Limb (tissue), 2 donors: ENCODE measurements at regions not wholly inside any gene's neighbourhood (a gene's known extent, or its start where the extent isn't known, plus 50 kb on each side); places are given as distances from the start of the nearest gene placed in this dataset.
"Not testable (repeated sequence)": the region's sequence is repeated elsewhere in the genome, so short reads cannot be mapped to it uniquely, and the experiment has no call there.

Source experiments
- DNase-seq, 2 donors: peaks; one replicate each; pipeline ENCODE4 v3.0.0-alpha.2; 2016; ENCODE audit errors: extremely low spot score in 2 of 2

DNA sequence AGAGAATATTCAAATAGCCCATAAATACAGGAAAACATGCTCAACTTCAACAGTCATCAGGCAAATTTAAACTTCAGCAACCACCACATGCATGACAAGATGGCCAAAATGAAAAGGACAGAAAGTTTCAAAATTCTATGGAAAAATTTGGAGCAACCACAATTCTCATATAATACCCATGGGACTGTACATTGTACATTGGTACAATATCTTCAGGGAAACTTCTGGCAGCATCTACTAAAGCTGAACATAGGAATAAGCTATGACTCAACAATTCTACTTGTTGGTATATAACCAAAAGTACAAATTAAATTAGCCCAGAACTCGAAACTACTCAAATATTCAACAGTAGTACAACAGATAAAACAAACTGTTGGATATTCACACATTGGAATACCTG is 847.6 kb downstream of the TBL1XR1 start:
- no peak for DNase-seq

DNA sequence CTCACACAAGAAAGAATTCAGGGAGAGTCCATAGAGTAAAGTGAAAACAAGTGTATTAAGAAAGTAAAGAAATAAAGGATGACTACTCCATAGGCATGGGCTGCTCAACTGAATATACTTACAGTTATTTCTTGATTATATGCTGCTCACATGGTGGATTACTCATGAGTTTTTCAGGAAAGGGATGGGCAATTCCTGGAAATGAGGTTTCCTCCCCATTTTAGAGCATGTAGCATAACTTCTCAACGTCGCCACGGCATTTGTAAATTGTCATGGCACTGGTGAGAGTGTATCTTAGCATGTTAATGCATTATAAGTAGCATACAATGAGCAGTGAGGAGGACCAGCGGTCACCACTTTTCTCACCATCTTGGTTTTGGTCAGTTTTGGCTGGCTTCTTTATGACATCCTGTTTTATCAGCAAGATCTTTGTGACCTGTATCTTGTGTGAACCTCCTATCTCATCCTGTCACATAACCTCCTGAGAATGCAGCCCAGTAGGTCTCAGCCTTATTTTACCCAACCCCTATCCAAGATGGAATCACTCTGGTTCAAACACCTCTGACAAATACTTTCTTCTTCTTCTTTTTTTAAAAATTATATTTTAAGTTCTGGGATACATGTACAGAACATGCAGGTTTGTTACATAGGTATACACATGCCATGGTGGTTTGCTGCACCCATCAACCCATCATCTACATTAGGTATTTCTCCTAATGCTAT is 849.7 kb downstream of the TBL1XR1 start:
- no peak for DNase-seq

DNA sequence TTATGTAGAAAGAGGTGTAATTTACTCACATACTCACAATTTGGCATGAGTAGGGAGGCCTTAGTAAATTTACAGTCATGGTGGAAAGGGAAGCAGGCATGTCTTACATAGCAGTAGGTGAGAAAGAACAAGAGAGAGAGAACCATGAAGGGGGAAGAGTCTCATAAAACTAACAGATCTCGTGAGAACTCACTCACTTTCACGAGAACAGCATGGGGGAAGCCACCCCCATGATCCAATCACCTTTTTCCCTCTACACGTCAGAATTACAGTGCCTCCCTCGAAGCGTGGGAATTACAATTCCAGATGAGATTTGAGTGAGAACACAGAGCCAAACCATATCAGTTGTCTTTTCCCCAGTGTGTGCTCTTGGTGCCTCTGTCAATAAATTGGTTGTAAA is 855.3 kb downstream of the TBL1XR1 start:
- DNase-seq: no peak

DNA sequence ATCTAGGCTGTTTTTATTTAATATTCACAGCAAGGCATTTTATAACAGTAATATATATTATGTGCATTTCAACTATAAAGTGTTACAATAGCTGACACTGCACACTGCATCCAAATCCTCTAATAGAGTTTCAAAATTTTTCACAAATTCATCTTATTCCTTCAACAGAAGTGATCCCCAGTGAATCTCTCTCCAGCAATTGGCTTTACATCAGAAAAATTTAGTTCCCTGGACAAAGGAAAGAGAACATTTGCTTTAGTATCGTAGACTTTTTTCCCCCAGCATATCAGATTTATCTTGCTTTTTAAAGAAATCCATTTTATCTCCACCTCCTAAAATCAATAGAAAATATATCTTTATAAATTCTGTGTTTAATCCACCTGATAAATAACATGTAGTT is 868.6 kb downstream of the TBL1XR1 start:
- DNase-seq: no peak

DNA sequence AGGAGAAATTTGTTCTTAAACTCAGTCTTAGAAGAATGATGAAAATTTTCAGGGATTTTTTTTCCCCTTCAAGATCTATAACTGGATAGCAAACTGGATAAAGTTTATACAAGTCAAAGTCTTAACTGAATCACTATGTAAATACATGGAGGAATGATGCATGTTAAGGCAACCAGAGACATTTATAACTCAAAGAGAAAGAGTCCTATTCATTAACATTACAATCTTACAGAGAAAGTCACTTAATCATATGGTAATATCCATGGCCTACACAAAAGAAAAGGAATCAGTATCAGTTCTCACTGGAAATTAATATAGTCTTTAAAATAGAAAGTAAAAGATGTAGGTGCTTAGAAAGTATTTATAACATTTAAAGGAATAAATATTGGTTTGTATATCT is 869.1 kb downstream of the TBL1XR1 start:
- DNase-seq: no peak

DNA sequence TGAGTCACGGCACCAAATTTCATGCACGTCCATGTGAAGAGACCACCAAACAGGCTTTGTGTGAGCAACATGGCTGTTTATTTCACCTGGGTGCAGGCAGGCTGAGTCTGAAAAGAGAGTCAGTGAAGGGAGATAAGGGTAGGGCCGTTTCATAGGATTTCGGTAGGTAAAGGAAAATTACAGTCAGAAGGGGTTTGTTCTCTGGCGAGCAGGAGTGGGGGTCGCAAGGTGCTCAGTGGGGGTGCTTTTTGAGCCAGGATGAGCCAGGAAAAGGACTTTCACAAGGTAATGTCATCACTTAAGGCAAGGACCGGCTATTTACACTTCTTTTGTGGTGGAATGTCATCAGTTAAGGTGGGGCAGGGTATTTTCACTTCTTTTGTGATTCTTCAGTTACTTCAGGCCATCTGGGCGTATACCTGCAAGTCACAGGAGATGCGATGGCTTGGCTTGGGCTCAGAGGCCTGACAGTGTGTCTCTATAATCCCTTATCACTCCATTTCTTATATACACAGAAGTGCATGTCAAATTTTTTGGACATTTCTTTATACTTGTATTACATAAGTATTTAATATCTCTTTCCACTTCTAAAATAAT is 870.3 kb downstream of the TBL1XR1 start:
- DNase-seq: not testable (repeated sequence)

DNA sequence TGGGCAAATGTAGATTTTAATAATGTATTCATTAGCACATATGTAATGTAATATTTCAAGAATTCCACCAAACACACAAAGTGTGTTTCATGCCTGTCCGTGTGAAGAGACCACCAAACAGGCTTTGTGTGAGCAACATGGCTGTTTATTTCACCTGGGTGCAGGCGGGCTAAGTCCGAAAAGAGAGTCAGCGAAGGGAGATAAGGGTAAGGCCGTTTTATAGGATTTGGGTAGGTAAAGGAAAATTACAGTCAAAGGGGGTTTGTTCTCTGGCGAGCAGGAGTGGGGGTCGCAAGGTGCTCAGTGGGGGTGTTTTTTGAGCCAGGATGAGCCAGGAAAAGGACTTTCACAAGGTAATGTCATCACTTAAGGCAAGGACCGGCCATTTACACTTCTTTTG is 875.8 kb downstream of the TBL1XR1 start:
- not testable (repeated sequence) for DNase-seq

DNA sequence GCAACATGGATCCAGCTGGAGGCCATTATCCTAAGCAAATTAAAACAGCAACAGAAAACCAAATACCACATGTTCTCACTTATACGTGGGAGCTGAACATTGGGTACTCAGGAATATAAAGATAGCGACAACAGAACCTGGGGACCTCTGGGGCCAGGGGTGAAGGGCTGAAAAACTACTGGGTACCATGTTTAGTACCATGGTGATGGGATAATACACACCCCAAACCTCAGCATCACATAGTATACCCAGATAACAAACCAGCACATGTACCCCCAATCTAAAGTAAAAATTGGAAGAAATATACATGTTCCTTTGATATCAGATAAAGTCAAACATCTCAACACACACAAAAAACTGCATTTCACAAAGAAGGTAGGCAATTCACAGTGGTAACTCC is 876.2 kb downstream of the TBL1XR1 start:
- DNase-seq: no peak

DNA sequence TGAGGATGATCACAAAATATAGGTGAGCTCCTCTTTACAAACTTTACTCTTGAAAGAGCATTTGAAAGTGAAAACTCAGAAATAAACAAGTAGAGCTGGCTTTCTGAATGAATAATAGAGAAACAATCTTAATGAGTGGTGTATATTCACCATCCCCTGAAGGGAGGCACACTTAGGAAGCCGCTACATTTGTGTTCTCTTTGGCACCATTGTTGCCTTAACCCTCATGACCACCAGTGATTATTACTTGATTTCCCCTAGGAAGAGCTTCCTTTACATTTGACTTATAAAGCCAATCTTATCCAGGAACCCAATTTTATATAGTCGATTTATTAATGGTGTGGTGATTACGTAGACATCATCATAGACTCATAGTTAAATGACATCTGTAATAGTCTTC is 883.9 kb downstream of the TBL1XR1 start:
- DNase-seq: no peak

DNA sequence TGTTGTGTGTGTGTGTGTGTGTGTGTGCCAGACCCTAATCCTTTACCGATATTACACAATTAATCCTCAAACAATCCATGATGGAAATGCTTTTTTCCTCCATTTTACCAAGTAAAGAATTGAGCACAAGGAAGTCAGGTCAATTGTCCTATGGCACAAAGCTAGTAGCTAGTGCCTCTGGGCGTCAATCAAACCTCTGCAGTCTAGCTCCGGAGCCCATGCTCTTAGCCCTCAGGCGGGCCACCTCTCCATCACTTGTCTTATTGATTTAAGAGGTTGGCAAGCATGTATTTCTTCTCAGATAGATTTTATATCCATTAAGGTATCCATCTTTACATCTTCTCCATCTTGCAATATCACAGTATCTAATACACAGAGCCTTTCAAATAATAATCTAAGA is 886.6 kb downstream of the TBL1XR1 start:
- DNase-seq: no peak

DNA sequence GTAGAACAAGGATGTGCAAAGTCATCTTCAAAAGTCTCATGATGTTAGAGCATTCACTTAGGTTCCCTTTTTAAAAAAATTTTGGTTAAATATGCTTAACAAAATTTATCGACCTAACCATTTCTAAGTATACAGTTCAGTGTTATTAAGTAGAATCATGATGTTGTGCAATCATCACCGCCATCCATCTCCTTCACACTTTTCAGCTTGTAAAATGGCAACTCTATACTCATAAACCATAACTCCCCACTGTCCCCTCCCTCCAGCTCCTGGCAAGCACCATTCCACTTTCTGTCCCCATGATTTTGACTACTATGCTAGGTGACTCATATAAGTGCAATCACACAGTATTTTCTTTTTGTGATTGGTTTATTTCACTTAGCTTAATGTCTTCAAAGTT is 895.0 kb downstream of the TBL1XR1 start:
- DNase-seq: no peak

DNA sequence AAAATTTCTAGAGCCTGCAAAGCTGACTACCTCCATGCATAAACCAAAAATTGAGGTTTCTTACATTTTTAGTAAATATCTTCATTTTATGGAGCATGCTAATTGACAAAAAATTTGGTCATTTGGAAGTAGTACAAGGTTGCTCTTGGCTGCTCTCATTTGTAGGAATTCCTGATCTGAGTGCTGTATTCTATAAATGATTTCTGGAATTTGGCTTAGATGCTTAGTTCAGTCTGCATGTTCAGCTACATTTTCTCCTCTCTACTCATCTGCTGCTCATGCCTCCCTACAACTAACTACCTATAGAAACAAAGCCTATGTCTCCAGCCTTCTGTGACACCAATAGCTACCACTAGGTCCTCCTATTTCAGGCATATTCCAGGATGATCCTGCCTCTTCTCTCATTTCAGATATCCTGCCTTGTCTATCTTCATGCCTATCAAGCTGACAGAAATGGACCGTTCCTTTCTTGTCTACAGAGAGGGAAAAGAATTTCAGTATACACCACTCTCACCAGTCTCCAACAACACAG is 901.1 kb downstream of the TBL1XR1 start:
- no peak for DNase-seq

DNA sequence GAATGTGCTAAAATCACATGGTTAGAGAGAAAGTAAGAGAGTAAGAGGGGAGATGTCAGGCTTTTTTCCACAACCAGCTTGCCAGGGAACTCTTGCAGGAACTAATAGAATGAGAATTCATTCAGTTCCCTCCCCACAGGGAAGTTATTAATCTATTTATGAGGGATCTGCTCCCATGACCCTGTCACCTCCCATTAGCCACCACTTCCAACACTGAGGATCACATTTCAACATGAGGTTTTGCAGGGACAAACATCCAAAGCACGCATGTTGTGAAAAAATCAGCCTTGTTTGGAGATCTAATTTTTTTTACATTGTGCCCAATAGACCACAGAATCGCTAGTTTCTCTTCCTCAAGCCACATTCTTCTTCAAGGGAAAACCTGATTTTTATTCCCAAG is 904.0 kb downstream of the TBL1XR1 start:
- no peak for DNase-seq

DNA sequence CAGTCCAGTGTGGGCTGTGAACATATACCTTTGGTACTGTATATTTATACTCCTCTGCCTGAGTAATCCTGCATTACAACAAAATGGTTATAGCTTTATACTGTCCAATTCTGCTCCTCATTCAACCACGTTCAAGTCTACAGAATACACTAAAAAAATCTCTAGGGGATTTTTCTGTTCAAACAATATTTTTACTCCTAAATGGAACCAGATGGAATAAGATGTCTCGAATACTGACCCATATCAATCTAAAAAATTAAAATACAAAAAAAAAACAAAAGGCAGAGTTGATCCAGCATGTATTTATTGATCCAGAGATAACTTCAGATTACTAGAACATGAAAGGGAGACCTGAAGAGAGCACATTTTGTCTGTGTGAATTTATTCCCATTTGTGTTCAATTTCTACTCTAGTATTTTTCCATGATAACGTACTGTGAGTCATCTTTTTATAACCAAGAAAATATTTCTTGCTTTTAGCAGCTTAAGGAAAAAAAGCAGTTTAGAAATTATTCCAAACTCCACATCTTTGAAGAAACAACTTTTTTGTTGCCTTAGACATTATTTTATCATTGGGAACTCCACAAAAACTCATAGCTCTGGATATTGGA is 910.7 kb downstream of the TBL1XR1 start:
- DNase-seq: no peak

DNA sequence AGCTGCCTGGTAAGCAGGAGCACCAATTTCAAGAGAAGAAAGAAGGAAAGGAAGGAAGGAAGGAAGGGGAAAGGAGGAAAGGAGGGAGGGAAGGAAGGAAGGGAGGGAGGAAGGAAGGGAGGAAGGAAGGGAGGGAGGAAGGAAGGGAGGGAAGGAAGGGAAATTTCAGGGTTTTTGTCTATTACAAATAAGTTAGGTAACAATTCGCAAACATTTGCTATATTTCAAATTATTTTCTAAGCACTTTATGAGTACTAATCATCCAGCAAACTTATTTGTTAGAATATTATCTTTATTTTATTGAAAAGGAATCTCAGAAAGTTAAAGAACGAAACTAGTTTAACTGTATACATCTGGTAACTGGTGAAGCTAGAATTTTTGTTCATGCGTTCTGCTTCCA is 921.7 kb downstream of the TBL1XR1 start:
- no peak for DNase-seq

DNA sequence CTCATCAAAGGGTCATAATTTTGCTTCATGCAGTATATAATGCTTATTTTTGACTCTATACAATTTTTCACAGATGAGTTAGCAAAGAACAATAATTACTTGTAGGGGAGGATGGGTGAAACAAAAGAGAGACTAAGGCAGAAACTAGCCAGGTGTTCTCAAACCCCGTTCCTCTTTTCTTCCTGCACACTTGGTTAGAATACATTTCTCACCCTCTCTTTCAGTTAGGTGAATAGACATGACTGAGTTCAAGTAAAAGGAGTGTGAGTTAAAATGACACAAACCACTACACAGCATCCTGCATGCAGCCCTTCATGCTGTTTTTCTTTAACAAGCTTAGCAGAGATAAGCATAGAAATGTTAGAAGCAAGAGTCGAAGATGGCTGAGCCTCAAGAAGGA is 922.2 kb downstream of the TBL1XR1 start:
- no peak for DNase-seq

DNA sequence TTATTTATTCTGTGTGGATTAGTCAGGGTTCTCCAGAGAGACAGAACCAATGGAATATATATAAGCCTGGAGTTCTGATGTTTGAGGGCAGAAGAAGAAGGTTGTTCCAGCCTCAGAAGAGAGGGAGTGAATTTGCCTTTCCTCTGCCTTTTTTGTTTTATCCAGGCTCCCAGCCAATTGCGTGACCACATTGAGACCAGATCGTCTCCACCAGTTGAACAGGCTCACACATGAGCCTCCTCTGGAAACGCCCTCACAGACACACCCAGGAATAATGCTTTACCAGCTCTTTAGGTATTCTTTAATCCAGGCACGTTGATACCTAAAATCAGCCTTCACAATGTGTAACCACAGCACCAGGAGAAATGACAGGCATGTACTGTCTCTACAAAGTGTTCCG is 923.1 kb downstream of the TBL1XR1 start:
- no peak for DNase-seq

DNA sequence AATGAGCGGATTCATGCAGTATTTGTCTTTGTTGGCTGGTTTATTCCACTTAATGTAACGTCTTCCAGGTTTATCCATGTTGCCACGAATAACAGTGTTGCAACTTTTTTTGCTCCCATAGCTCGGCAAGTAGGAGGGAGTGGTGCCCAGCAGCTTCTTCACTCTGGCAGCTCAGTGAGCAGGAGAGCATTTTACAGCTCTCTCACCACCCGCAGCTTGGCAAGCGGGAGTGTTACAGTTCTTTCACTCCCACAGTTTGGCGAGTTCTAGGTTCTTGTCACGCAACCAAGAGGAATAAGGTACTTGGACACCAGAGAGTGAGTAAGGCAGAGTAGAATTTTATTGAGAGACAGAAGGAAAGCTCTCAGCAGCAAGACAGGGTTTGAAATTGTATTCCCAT is 935.2 kb downstream of the TBL1XR1 start:
- no peak for DNase-seq

DNA sequence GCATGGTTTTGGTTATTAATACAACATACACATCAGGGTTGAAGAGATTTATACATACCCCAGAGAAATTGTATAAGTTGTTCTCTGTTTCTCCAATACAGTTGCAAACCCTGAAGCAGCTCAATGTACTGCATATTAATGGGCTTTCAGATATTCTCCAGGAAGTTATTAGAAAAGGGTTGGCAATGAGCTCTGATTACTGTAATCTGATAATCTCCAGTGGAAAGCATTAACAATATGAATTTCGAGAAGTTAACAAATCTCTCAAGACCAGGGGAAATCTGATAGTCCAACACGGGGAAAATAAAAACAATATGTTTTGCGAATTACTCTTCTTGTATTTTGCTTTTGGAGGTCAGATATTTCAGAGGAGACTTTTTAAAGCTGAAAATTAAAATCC is 950.1 kb downstream of the TBL1XR1 start:
- DNase-seq: peak in 1 of 2 donors; percentile 37

DNA sequence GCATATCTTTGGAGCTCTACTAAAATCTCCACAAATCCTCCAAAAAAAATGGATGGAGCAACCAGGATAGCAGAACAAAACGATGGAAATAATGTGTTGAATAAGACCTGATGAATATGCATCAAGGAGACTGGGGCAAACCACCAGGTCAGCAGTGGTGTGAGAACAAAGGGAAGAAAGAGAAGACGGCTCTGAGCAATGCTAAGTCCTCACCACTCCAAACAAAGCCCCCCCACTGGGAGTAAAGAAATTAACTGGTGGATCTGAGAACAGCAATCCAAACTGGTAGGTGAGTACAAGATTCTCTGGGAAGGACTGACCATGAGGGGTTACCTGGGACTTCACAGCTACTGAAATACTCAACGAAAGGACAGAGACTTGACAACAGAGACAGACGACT is 977.3 kb downstream of the TBL1XR1 start:
- no peak for DNase-seq

DNA sequence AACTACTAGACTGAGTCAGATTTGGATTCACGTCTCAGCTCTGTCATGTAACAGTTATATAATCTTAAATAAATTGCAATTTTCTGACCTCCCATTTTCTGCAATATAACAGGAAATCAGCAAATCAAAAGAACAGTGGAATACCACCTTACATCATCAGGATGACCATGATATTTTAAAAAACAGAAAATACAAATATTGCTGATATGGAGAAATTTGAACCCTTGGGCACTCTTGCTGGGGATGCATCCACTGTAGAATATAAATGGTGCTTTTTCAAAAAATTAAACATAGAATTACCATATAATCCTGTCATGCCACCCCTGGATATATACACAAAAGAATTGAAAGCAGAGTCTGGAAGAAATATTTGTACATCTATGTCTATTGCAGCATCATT is 982.5 kb downstream of the TBL1XR1 start:
- no peak for DNase-seq

DNA sequence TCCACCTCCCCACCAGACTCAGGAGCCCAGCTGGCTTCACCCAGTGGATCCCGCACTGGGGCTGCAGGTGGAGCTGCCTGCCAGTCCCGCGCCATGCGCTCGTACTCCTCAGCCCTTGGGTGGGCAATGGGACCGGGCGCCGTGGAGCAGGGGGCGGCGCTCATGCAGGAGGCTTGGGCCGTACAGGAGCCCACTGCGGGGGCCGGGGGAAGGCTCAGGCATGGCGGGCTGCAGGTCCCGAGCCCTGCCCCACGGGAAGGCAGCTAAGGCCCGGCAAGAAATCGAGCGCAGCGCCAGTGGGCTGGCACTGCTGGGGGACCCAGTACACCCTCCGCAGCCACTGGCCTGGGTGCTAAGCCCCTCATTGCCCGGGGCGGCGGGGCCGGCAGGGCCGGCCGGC is 984.0 kb downstream of the TBL1XR1 start:
- not testable (repeated sequence) for DNase-seq

DNA sequence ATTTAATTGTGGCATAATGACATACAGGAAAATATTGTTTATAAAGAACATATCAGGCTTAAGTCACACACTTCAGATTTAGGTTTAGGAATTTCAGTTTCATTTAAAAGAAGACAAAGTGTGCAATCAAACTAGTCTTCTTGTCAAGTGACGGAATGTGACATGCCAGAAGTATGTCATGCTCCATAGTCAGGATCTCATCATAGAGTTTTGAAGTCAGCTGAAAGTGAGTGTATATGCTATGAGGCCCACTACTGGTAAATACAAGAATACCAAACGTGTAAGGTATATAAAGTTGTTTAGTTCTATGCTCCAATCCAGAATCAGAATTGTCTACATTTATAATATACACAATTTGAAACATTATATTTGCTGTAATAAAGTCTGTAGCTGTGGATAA is 988.4 kb downstream of the TBL1XR1 start:
- no peak for DNase-seq
